CD8-positive, alpha-beta memory T cell (primary cell): ENCODE measurements at regions not wholly inside any gene's neighbourhood (a gene's known extent, or its start where the extent isn't known, plus 50 kb on each side); places are given as distances from the start of the nearest gene placed in this dataset.
"Not testable (repeated sequence)": the region's sequence is repeated elsewhere in the genome, so short reads cannot be mapped to it uniquely, and the experiment has no call there.

Experiments used
- CTCF ChIA-PET: fragments of 350-600 bp; sonication (Branson Sonifier 250); formaldehyde crosslinking; loops from one replicate; lab custom pipeline; 2021; ENCODE audit warnings: antibody characterized with exemption; lab: Charles Lee
- POLR2A ChIA-PET: fragments of 350-600 bp; sonication (Branson Sonifier 250); formaldehyde crosslinking; loops from one replicate; lab custom pipeline; 2021; ENCODE audit warnings: antibody characterized with exemption; lab: Charles Lee
- DNase-seq, 5 donors: peaks; one replicate each; pipeline versions ENCODE4 v3.0.0 to v3.0.0-alpha.2; 2020 to 2022; ENCODE audit warnings: mixed read lengths in 1 of 5
- H3K27ac ChIP-seq: one replicate; pipeline ENCODE4 v1.7.0; 2013; ENCODE audit warnings: low read depth, mild to moderate bottlenecking, low read length, moderate library complexity
- H3K27me3 ChIP-seq: 2 replicates; pipeline ENCODE4 v1.7.0; 2013; ENCODE audit warnings: low read length, mild to moderate bottlenecking; ENCODE audit not compliant: insufficient read depth, poor library complexity, severe bottlenecking
- H3K36me3 ChIP-seq: 2 replicates; pipeline ENCODE4 v1.7.0; 2013; ENCODE audit warnings: mild to moderate bottlenecking, low read length, moderate library complexity; ENCODE audit not compliant: insufficient read depth
- H3K4me1 ChIP-seq: 2 replicates; pipeline ENCODE4 v1.7.0; 2013; ENCODE audit warnings: mild to moderate bottlenecking, low read length, moderate library complexity; ENCODE audit not compliant: insufficient read depth
- H3K4me3 ChIP-seq: 2 replicates; pipeline ENCODE4 v1.7.0; 2013; ENCODE audit warnings: mild to moderate bottlenecking, low read length
- H3K9me3 ChIP-seq: 2 replicates; pipeline ENCODE4 v1.7.0; 2013; ENCODE audit warnings: mild to moderate bottlenecking, low read length
- H3K27ac Mint-ChIP-seq, 8 donors: one replicate each; pipeline ENCODE4 v1.8.0; 2020 to 2021; ENCODE audit warnings: mixed read lengths in 8 of 8, mild to moderate bottlenecking in 6 of 8, inconsistent platforms in 3 of 8, moderate library complexity in 3 of 8
- H3K27me3 Mint-ChIP-seq, 2 donors: one replicate each; pipeline ENCODE4 v1.8.0; 2020 to 2021; ENCODE audit warnings: mixed read lengths in 2 of 2, mild to moderate bottlenecking in 1 of 2, moderate library complexity in 1 of 2
- H3K36me3 Mint-ChIP-seq, 3 donors: one replicate each; pipeline ENCODE4 v1.8.0; 2020 to 2021; ENCODE audit warnings: mixed read lengths in 3 of 3, inconsistent platforms in 1 of 3, mild to moderate bottlenecking in 1 of 3
- H3K4me1 Mint-ChIP-seq, 3 donors: one replicate each; pipeline ENCODE4 v1.8.0; 2020 to 2021; ENCODE audit warnings: mixed read lengths in 3 of 3, inconsistent platforms in 1 of 3, mild to moderate bottlenecking in 1 of 3
- H3K4me3 Mint-ChIP-seq, 7 donors: one replicate each; pipeline ENCODE4 v1.8.0; 2020 to 2021; ENCODE audit warnings: mixed read lengths in 7 of 7, mild to moderate bottlenecking in 6 of 7, moderate library complexity in 4 of 7, inconsistent platforms in 2 of 7
- H3K9me3 Mint-ChIP-seq, 5 donors: one replicate each; pipeline ENCODE4 v1.8.0; 2020 to 2022; ENCODE audit warnings: mixed read lengths in 5 of 5, mild to moderate bottlenecking in 3 of 5, moderate library complexity in 2 of 5, inconsistent platforms in 1 of 5

GRCh38 chr7:8363407-8364015, 69.9 kb upstream of the NXPH1 start:
- Histone ChIP-seq H3K9me3 (no peaks in the 10 kb centered on the region), H3K36me3 (no peaks in the 10 kb centered on the region), H3K4me1 (no peaks in the 10 kb centered on the region), H3K27me3 (no peaks in the 10 kb centered on the region), H3K4me3 (no peak overlapping the region), H3K27ac (no peak overlapping the region)
- no peak for DNase-seq
- CTCF ChIA-PET, result no interaction called here
- Mint-ChIP-seq H3K4me3 (no peak overlapping the region), H3K36me3 (no peaks in the 10 kb centered on the region), H3K27ac (no peak overlapping the region), H3K9me3 (peaks cover 0 to 6% (median 0%) of the 10 kb centered on the region in 5 donors), H3K4me1 (no peaks in the 10 kb centered on the region), H3K27me3 (peaks cover 1 to 44% of the 10 kb centered on the region in 2 donors)
- POLR2A ChIA-PET, result no interaction called here

GRCh38 chr7:8365499-8366110, 67.8 kb upstream of the NXPH1 start:
- H3K4me1 Mint-ChIP-seq, result no peaks in the 10 kb centered on the region
- Histone ChIP-seq H3K4me1 (no peaks in the 10 kb centered on the region), H3K27me3 (no peaks in the 10 kb centered on the region), H3K27ac (no peak overlapping the region), H3K9me3 (no peaks in the 10 kb centered on the region), H3K36me3 (no peaks in the 10 kb centered on the region), H3K4me3 (no peak overlapping the region)
- H3K27me3 Mint-ChIP-seq, result peaks cover 0 to 31% of the 10 kb centered on the region in 2 donors
- H3K9me3 Mint-ChIP-seq, result no peaks in the 10 kb centered on the region
- POLR2A ChIA-PET, result no interaction called here
- H3K27ac Mint-ChIP-seq, result no peak overlapping the region
- H3K4me3 Mint-ChIP-seq, result no peak overlapping the region
- no peak for DNase-seq
- no peaks in the 10 kb centered on the region for H3K36me3 Mint-ChIP-seq
- CTCF ChIA-PET, result no interaction called here

- H3K27ac Mint-ChIP-seq, DNase-seq, H3K4me3 Mint-ChIP-seq, POLR2A ChIA-PET, H3K9me3 ChIP-seq, H3K9me3 Mint-ChIP-seq, H3K4me1 ChIP-seq, H3K36me3 ChIP-seq, H3K36me3 Mint-ChIP-seq, H3K4me1 Mint-ChIP-seq, H3K27me3 ChIP-seq, CTCF ChIA-PET, H3K27ac ChIP-seq, H3K4me3 ChIP-seq: not testable (repeated sequence)
- H3K27me3 Mint-ChIP-seq, result peaks cover 6 to 42% of the 10 kb centered on the region in 2 donors
Observed at GRCh38 chr7:8368007-8368406, 65.4 kb upstream of the NXPH1 start.

- Histone ChIP-seq H3K4me1 (no peaks in the 10 kb centered on the region), H3K27ac (no peak overlapping the region), H3K36me3 (no peaks in the 10 kb centered on the region), H3K9me3 (no peaks in the 10 kb centered on the region), H3K4me3 (no peak overlapping the region), H3K27me3 (no peaks in the 10 kb centered on the region)
- ChIA-PET POLR2A (no interaction called here), CTCF (no interaction called here)
- Mint-ChIP-seq H3K36me3 (peaks cover 0 to 2% (median 0%) of the 10 kb centered on the region in 3 donors), H3K27me3 (peaks cover 12 to 47% of the 10 kb centered on the region in 2 donors), H3K4me3 (no peak overlapping the region), H3K27ac (no peak overlapping the region), H3K4me1 (no peaks in the 10 kb centered on the region), H3K9me3 (peaks cover 0 to 7% (median 4%) of the 10 kb centered on the region in 5 donors)
- no peak for DNase-seq
Observed at GRCh38 chr7:8371742-8372141, 61.7 kb upstream of the NXPH1 start.

GRCh38 chr7:8373851-8374250, 59.6 kb upstream of the NXPH1 start:
- Histone ChIP-seq H3K27me3 (no peaks in the 10 kb centered on the region), H3K4me3 (no peak overlapping the region), H3K27ac (no peak overlapping the region), H3K4me1 (no peaks in the 10 kb centered on the region), H3K9me3 (no peaks in the 10 kb centered on the region), H3K36me3 (no peaks in the 10 kb centered on the region)
- Mint-ChIP-seq H3K36me3 (peaks cover 0 to 2% (median 0%) of the 10 kb centered on the region in 3 donors), H3K9me3 (peaks cover 0 to 7% (median 4%) of the 10 kb centered on the region in 5 donors), H3K27ac (no peak overlapping the region), H3K4me1 (no peaks in the 10 kb centered on the region), H3K27me3 (peaks cover 12 to 42% of the 10 kb centered on the region in 2 donors), H3K4me3 (no peak overlapping the region)
- ChIA-PET POLR2A (no interaction called here), CTCF (no interaction called here)
- DNase-seq, result no peak

GRCh38 chr7:8378349-8379019, 54.9 kb upstream of the NXPH1 start:
- no peak overlapping the region for H3K4me3 Mint-ChIP-seq
- Histone ChIP-seq H3K27me3 (no peaks in the 10 kb centered on the region), H3K36me3 (no peaks in the 10 kb centered on the region), H3K9me3 (no peaks in the 10 kb centered on the region), H3K4me3 (no peak overlapping the region), H3K4me1 (no peaks in the 10 kb centered on the region), H3K27ac (no peak overlapping the region)
- DNase-seq, result no peak
- peaks cover 3 to 27% of the 10 kb centered on the region in 2 donors for H3K27me3 Mint-ChIP-seq
- H3K36me3 Mint-ChIP-seq, result peaks cover 0 to 2% (median 0%) of the 10 kb centered on the region in 3 donors
- H3K4me1 Mint-ChIP-seq, result no peaks in the 10 kb centered on the region
- ChIA-PET POLR2A (no interaction called here), CTCF (no interaction called here)
- peaks cover 0 to 7% (median 4%) of the 10 kb centered on the region in 5 donors for H3K9me3 Mint-ChIP-seq
- H3K27ac Mint-ChIP-seq, result no peak overlapping the region

- H3K4me1 Mint-ChIP-seq, result no peaks in the 10 kb centered on the region
- H3K4me3 Mint-ChIP-seq, result no peak overlapping the region
- Histone ChIP-seq H3K27me3 (no peaks in the 10 kb centered on the region), H3K4me1 (no peaks in the 10 kb centered on the region), H3K9me3 (no peaks in the 10 kb centered on the region), H3K36me3 (no peaks in the 10 kb centered on the region), H3K4me3 (no peak overlapping the region), H3K27ac (no peak overlapping the region)
- peaks cover 0 to 2% (median 0%) of the 10 kb centered on the region in 3 donors for H3K36me3 Mint-ChIP-seq
- no peak overlapping the region for H3K27ac Mint-ChIP-seq
- H3K9me3 Mint-ChIP-seq, result peaks cover 0 to 7% (median 4%) of the 10 kb centered on the region in 5 donors
- peaks cover 1 to 23% of the 10 kb centered on the region in 2 donors for H3K27me3 Mint-ChIP-seq
- ChIA-PET POLR2A (no interaction called here), CTCF (no interaction called here)
- DNase-seq, result no peak
Observed at GRCh38 chr7:8379264-8379663, 54.1 kb upstream of the NXPH1 start.

GRCh38 chr7:8380130-8380529, 53.3 kb upstream of the NXPH1 start:
- ChIA-PET CTCF (no interaction called here), POLR2A (no interaction called here)
- Mint-ChIP-seq H3K27ac (no peak overlapping the region), H3K9me3 (peaks cover 0 to 7% (median 2%) of the 10 kb centered on the region in 5 donors), H3K4me3 (no peak overlapping the region), H3K36me3 (peaks cover 0 to under 1% (median 0%) of the 10 kb centered on the region in 3 donors), H3K4me1 (no peaks in the 10 kb centered on the region), H3K27me3 (peaks cover 1 to 23% of the 10 kb centered on the region in 2 donors)
- Histone ChIP-seq H3K4me1 (no peaks in the 10 kb centered on the region), H3K9me3 (no peaks in the 10 kb centered on the region), H3K4me3 (no peak overlapping the region), H3K27ac (no peak overlapping the region), H3K36me3 (no peaks in the 10 kb centered on the region), H3K27me3 (no peaks in the 10 kb centered on the region)
- DNase-seq, result no peak
